Omental fat pad (tissue), 3 donors: ENCODE measurements at regions not wholly inside any gene's neighbourhood (a gene's known extent, or its start where the extent isn't known, plus 50 kb on each side); places are given as distances from the start of the nearest gene placed in this dataset.

Experiments
- ATAC-seq: fragments of 150-250 bp; one replicate; pipeline ENCODE4 v1.9.1; 2016; ENCODE audit warnings: mild to moderate bottlenecking, moderate library complexity; ENCODE audit not compliant: low FRiP score
- DNase-seq: peaks from one replicate; pipeline ENCODE4 v3.0.0-alpha.2; 2019; ENCODE audit warnings: low spot score
- TF ChIP-seq, protein P1 (sequence below), 3 donors: fragments of 450-650 bp; IDR thresholded peaks; one replicate each; pipeline ENCODE4 v1.5.1; 2016 to 2017; ENCODE audit warnings: antibody characterized with exemption in 3 of 3, mild to moderate bottlenecking in 3 of 3, moderate library complexity in 2 of 3

GRCh38 chr10:128280271-128280670 is 154.0 kb upstream of the MKI67 start:
- TF ChIP-seq, protein P1, sequence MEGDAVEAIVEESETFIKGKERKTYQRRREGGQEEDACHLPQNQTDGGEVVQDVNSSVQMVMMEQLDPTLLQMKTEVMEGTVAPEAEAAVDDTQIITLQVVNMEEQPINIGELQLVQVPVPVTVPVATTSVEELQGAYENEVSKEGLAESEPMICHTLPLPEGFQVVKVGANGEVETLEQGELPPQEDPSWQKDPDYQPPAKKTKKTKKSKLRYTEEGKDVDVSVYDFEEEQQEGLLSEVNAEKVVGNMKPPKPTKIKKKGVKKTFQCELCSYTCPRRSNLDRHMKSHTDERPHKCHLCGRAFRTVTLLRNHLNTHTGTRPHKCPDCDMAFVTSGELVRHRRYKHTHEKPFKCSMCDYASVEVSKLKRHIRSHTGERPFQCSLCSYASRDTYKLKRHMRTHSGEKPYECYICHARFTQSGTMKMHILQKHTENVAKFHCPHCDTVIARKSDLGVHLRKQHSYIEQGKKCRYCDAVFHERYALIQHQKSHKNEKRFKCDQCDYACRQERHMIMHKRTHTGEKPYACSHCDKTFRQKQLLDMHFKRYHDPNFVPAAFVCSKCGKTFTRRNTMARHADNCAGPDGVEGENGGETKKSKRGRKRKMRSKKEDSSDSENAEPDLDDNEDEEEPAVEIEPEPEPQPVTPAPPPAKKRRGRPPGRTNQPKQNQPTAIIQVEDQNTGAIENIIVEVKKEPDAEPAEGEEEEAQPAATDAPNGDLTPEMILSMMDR (IDR thresholded peaks at IDR 0.05), result no peak
- no peak for DNase-seq
- no peak for ATAC-seq

DNA sequence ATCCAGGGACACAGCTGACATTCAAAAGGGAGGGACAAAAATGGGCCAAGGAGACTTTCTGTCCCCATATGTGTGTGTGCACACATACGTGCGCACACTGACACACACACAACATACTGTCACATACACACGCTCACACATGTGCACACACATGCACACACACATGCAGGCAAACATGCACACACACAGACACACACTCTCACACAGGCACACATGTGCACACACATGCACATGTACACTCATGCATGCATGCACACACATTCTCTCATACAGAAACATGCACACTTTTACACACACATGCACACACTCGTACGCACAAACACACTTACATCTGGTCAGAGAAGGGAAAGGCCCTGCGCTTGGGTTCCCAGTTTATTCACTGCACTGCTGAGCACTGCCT is 155.1 kb upstream of the MKI67 start:
- TF ChIP-seq, protein P1 (IDR thresholded peaks at IDR 0.05), result no peak
- DNase-seq, result no peak
- ATAC-seq, result no peak

- TF ChIP-seq, protein P1 (IDR thresholded peaks at IDR 0.05), result no peak
- DNase-seq (no peak), ATAC-seq (no peak)
Measured at GRCh38 chr10:128281861-128282260, 155.6 kb upstream of the MKI67 start.

DNA sequence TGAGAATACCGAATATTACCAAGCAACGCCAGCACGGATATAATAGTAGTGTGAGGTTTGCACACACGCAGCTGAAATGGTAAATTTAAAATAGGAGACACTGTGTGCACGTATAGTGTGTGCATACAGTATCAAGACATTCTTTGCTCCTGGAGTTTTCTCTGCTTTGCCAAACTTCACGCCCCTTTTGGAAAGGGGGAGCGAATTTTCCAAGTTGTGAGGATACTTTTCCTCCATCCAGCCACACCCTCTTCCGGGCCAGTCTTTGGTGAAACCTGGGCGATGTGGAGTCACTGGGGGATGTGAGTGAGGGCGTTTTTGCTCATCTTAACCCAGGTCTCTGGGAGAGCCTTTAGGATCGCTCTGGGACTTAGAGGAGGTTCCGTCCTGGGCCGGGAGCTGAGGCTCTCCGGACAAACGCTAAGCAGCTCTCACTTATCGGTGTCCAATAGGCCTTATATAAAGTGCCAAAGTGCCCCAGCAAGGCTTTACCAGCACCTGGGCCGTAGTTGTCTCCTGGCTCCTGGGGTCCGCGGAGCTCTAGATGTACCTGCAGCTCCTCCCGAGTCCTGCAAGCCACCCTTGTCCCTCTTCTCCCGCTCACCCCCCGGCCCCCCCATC is 160.0 kb upstream of the MKI67 start:
- TF ChIP-seq, protein P1 (IDR thresholded peaks at IDR 0.05), result no peak
- ATAC-seq (no peak), DNase-seq (no peak)

DNA sequence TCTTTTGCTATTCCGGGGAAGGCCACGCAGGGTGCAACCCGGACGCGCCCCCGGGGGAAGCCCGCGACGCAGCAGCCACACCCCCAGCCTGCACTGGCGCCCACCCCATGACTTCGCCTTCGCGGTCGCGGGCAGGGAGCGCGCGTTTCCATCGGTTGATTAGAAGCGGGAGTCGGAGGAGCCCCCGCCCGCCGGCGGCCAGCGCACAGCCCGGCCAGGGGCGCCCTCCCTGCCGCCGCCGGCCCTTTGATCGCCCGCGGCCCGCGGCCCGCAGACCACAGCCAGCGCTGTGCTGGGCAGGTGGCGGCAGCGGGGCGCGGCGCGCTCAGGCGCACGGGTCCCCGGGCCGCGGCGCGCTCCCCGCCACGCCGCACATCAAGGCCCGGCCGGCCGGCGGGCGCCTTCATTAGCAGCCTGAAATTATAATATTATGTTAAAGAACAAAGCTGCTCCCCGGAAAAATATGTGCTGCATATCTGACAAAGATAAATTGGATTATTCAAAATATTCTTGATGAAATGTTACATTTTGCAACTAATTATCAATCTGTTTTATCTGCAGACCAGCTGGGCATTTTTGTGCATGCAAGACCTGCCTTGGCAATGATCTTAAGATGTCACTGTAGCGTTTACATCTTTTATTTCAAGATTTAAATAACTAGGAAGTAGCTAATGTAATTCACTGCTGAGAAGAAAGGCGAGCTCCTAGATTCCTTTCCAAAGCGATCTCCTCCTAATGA is 160.7 kb upstream of the MKI67 start:
- DNase-seq (no peak), ATAC-seq (no peak)
- TF ChIP-seq, protein P1 (IDR thresholded peaks at IDR 0.05), result no peak

DNA sequence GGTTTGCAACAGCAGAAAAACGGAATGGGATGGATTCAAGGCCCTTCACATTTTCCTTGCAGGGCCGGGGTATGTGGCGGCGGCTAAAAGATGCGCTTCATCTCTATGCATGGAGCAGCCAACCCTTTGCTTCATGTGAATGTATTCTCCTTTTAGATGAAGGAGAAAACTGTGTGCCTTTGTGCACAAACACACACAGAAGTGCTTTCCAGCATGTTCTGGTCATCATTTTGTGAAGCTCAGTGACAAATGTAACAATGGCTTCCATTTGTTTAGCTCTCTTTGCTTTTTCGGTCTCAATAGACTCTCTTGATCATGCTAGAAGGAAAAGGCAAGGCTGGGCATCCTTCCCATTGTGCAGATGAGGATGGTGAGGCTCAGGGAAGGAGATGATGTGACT is 161.7 kb upstream of the MKI67 start:
- DNase-seq (no peak), ATAC-seq (no peak)
- TF ChIP-seq, protein P1 (IDR thresholded peaks at IDR 0.05), result no peak

GRCh38 chr10:128289621-128290020 is 163.4 kb upstream of the MKI67 start:
- no peak for DNase-seq
- TF ChIP-seq, protein P1 (IDR thresholded peaks at IDR 0.05), result no peak
- ATAC-seq, result no peak
